ENCODE measurements at regions not wholly inside any gene's neighbourhood (a gene's known extent, or its start where the extent isn't known, plus 50 kb on each side); places are given as distances from the start of the nearest gene placed in this dataset.

GRCh38 chr3:177476921-177477435 is 279.7 kb upstream of the TBL1XR1 start:
- no peak overlapping the region for H3K27ac ChIP-seq (ENCODE audit: low read depth, low read length)
- Mint-ChIP-seq H3K4me1 (peaks cover 0 to under 1% (median 0%) of the 10 kb centered on the region in 3 donors), H3K27ac (no peak overlapping the region)

GRCh38 chr3:177478170-177478867 is 281.0 kb upstream of the TBL1XR1 start:
- no peak overlapping the region for H3K27ac Mint-ChIP-seq
- POLR2A ChIA-PET, result no interaction called here

More at GRCh38 chr3:177476921-177477435, 279.7 kb upstream of the TBL1XR1 start:
- Histone ChIP-seq H3K9me3 (ENCODE audit: low read length) (no peaks in the 10 kb centered on the region), H3K4me1 (ENCODE audit: insufficient read depth, low read length) (no peaks in the 10 kb centered on the region), H3K27me3 (ENCODE audit: insufficient read depth, low read length, poor library complexity, severe bottlenecking) (no peaks in the 10 kb centered on the region), H3K36me3 (ENCODE audit: insufficient read depth, low read length) (no peaks in the 10 kb centered on the region), H3K4me3 (ENCODE audit: low read length) (no peak overlapping the region)
- no peak for DNase-seq
- Mint-ChIP-seq H3K4me3 (no peak overlapping the region), H3K27me3 (no peaks in the 10 kb centered on the region), H3K9me3 (no peaks in the 10 kb centered on the region), H3K36me3 (no peaks in the 10 kb centered on the region)
- POLR2A ChIA-PET, result interaction anchor here (0.7 kb wide), 1 partner anchor 732 kb away, joined by 8 read pairs; no protein-coding TSS in a partner anchor
- CTCF ChIA-PET, result no interaction called here

GRCh38 chr3:177479630-177480029 is 282.3 kb upstream of the TBL1XR1 start:
- Histone ChIP-seq H3K36me3 (ENCODE audit: insufficient read depth, low read length) (no peaks in the 10 kb centered on the region), H3K4me3 (ENCODE audit: low read length) (no peak overlapping the region), H3K9me3 (ENCODE audit: low read length) (no peaks in the 10 kb centered on the region), H3K27ac (ENCODE audit: low read depth, low read length) (no peak overlapping the region), H3K27me3 (ENCODE audit: insufficient read depth, low read length, poor library complexity, severe bottlenecking) (no peaks in the 10 kb centered on the region), H3K4me1 (ENCODE audit: insufficient read depth, low read length) (no peaks in the 10 kb centered on the region)
- Mint-ChIP-seq H3K27me3 (no peaks in the 10 kb centered on the region), H3K4me3 (no peak overlapping the region), H3K27ac (peak overlapping the region in 2 of 8 donors; percentile 0 to 16), H3K9me3 (no peaks in the 10 kb centered on the region), H3K4me1 (no peaks in the 10 kb centered on the region), H3K36me3 (no peaks in the 10 kb centered on the region)
- ChIA-PET CTCF (no interaction called here), POLR2A (no interaction called here)
- DNase-seq, result no peak

More at GRCh38 chr3:177478170-177478867, 281.0 kb upstream of the TBL1XR1 start:
- Histone ChIP-seq H3K9me3 (ENCODE audit: low read length) (no peaks in the 10 kb centered on the region), H3K27ac (ENCODE audit: low read depth, low read length) (no peak overlapping the region), H3K4me3 (ENCODE audit: low read length) (no peak overlapping the region), H3K36me3 (ENCODE audit: insufficient read depth, low read length) (no peaks in the 10 kb centered on the region), H3K27me3 (ENCODE audit: insufficient read depth, low read length, poor library complexity, severe bottlenecking) (no peaks in the 10 kb centered on the region), H3K4me1 (ENCODE audit: insufficient read depth, low read length) (no peaks in the 10 kb centered on the region)
- Mint-ChIP-seq H3K4me3 (no peak overlapping the region), H3K4me1 (no peaks in the 10 kb centered on the region), H3K36me3 (no peaks in the 10 kb centered on the region), H3K9me3 (no peaks in the 10 kb centered on the region), H3K27me3 (no peaks in the 10 kb centered on the region)
- no peak for DNase-seq
- CTCF ChIA-PET, result no interaction called here

GRCh38 chr3:177481329-177481728 is 284.0 kb upstream of the TBL1XR1 start:
- Histone ChIP-seq H3K9me3 (ENCODE audit: low read length) (no peaks in the 10 kb centered on the region), H3K27me3 (ENCODE audit: insufficient read depth, low read length, poor library complexity, severe bottlenecking) (no peaks in the 10 kb centered on the region), H3K4me1 (ENCODE audit: insufficient read depth, low read length) (no peaks in the 10 kb centered on the region), H3K27ac (ENCODE audit: low read depth, low read length) (no peak overlapping the region), H3K4me3 (ENCODE audit: low read length) (no peak overlapping the region), H3K36me3 (ENCODE audit: insufficient read depth, low read length) (no peaks in the 10 kb centered on the region)
- CTCF ChIA-PET, result no interaction called here
- peaks cover 0 to 12% (median 0%) of the 10 kb centered on the region in 3 donors for H3K36me3 Mint-ChIP-seq
- no peak overlapping the region for H3K4me3 Mint-ChIP-seq
- peaks cover 0 to 5% (median 0%) of the 10 kb centered on the region in 5 donors for H3K9me3 Mint-ChIP-seq
- POLR2A ChIA-PET, result interaction anchor here (0.7 kb wide), 1 partner anchor 192 kb away, joined by 15 read pairs; no protein-coding TSS in a partner anchor
- peaks cover 0 to 9% (median 3%) of the 10 kb centered on the region in 3 donors for H3K4me1 Mint-ChIP-seq
- H3K27ac Mint-ChIP-seq, result peak overlapping the region in 1 of 8 donors; percentile 47
- H3K27me3 Mint-ChIP-seq, result no peaks in the 10 kb centered on the region
- DNase-seq, result no peak

- H3K27me3 ChIP-seq (ENCODE audit: insufficient read depth, low read length, poor library complexity, severe bottlenecking), result no peaks in the 10 kb centered on the region
- POLR2A ChIA-PET, result no interaction called here
- H3K27ac ChIP-seq (ENCODE audit: low read depth, low read length), result no peak overlapping the region
- Mint-ChIP-seq H3K27ac (no peak overlapping the region), H3K36me3 (peaks cover 0 to 12% (median 0%) of the 10 kb centered on the region in 3 donors), H3K4me1 (peaks cover 0 to 9% (median 3%) of the 10 kb centered on the region in 3 donors), H3K4me3 (no peak overlapping the region), H3K9me3 (peaks cover 0 to 5% (median 0%) of the 10 kb centered on the region in 5 donors), H3K27me3 (no peaks in the 10 kb centered on the region)
- CTCF ChIA-PET, result no interaction called here
- DNase-seq, result no peak
- H3K9me3 ChIP-seq (ENCODE audit: low read length), result no peaks in the 10 kb centered on the region
- no peaks in the 10 kb centered on the region for H3K4me1 ChIP-seq (ENCODE audit: insufficient read depth, low read length)
- no peak overlapping the region for H3K4me3 ChIP-seq (ENCODE audit: low read length)
- H3K36me3 ChIP-seq (ENCODE audit: insufficient read depth, low read length), result no peaks in the 10 kb centered on the region
Observed at GRCh38 chr3:177482048-177482691, 284.9 kb upstream of the TBL1XR1 start.

GRCh38 chr3:177483182-177483967 is 286.1 kb upstream of the TBL1XR1 start:
- ChIA-PET POLR2A (no interaction called here), CTCF (no interaction called here)
- no peak overlapping the region for H3K4me3 Mint-ChIP-seq
- H3K27me3 Mint-ChIP-seq, result no peaks in the 10 kb centered on the region
- DNase-seq, result no peak
- no peak overlapping the region for H3K27ac Mint-ChIP-seq
- Histone ChIP-seq H3K36me3 (ENCODE audit: insufficient read depth, low read length) (no peaks in the 10 kb centered on the region), H3K9me3 (ENCODE audit: low read length) (no peaks in the 10 kb centered on the region), H3K27ac (ENCODE audit: low read depth, low read length) (no peak overlapping the region), H3K4me1 (ENCODE audit: insufficient read depth, low read length) (no peaks in the 10 kb centered on the region), H3K4me3 (ENCODE audit: low read length) (no peak overlapping the region), H3K27me3 (ENCODE audit: insufficient read depth, low read length, poor library complexity, severe bottlenecking) (no peaks in the 10 kb centered on the region)
- peaks cover 0 to 12% (median 0%) of the 10 kb centered on the region in 3 donors for H3K36me3 Mint-ChIP-seq
- peaks cover 0 to 5% (median 0%) of the 10 kb centered on the region in 5 donors for H3K9me3 Mint-ChIP-seq
- peaks cover 0 to 13% (median 6%) of the 10 kb centered on the region in 3 donors for H3K4me1 Mint-ChIP-seq

- POLR2A ChIA-PET, result no interaction called here
- no peak for DNase-seq
- Histone ChIP-seq H3K27me3 (ENCODE audit: insufficient read depth, low read length, poor library complexity, severe bottlenecking) (no peaks in the 10 kb centered on the region), H3K9me3 (ENCODE audit: low read length) (no peaks in the 10 kb centered on the region), H3K4me1 (ENCODE audit: insufficient read depth, low read length) (peaks cover 6% of the 10 kb centered on the region), H3K36me3 (ENCODE audit: insufficient read depth, low read length) (no peaks in the 10 kb centered on the region), H3K4me3 (ENCODE audit: low read length) (no peak overlapping the region), H3K27ac (ENCODE audit: low read depth, low read length) (no peak overlapping the region)
- Mint-ChIP-seq H3K9me3 (peaks cover 0 to 5% (median 0%) of the 10 kb centered on the region in 5 donors), H3K27ac (no peak overlapping the region), H3K27me3 (peaks cover 0 to 1% of the 10 kb centered on the region in 2 donors), H3K4me3 (no peak overlapping the region), H3K4me1 (peaks cover 4 to 20% (median 13%) of the 10 kb centered on the region in 3 donors), H3K36me3 (peaks cover 0 to 12% (median 0%) of the 10 kb centered on the region in 3 donors)
- CTCF ChIA-PET, result no interaction called here
Observed at GRCh38 chr3:177484206-177484605, 286.9 kb upstream of the TBL1XR1 start.

Measured in CD8-positive, alpha-beta memory T cell (primary cell).